ENCODE measurements at regions not wholly inside any gene's neighbourhood (a gene's known extent, or its start where the extent isn't known, plus 50 kb on each side); places are given as distances from the start of the nearest gene placed in this dataset.

DNA sequence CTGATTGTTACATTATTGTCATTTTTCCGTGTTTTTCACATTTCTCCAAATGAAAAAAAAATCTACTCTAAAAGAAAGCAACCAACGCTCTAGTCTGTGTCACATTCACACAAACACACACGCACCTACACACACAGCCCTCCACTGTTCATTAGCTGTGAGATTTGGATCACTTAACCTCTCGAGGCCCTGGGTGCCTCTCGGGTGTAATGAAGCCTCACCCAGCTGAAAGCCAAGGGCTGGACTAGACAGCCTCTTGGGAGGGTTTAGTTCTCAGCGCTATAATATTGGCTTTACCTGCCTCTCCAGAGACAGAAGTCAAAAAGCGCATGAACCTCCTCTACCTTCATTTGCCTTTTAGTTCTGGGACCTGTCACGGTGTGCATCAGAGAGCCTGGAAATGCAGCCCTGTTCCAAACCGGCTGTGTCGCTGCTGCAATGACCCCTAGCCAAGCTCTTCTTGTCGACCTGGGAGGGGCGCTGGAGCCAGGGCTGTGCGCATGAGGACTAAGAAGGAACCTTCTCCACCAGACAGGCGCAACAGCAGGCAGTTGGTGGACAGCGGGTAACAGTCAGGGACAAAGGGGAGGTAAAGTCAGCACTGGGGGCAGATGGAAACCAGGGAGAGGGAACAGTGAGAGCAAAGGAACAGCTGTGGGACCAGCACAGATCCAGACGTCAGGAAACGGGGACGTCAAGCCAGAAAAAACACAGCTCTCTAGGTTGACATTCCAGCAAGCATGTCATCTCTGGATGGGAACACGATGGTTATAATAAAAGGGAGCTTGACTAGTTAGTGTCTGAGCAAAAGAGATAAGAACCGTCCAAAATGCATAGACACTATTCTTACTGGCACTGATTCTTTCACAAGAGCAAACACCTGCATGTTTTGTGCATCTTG, 375.9 kb downstream of the EFNB2 start:
- no peak for ATAC-seq (replicated peaks)
- DNase-seq: no peak
- Mint-ChIP-seq H3K36me3 (no peaks in the 10 kb centered on the region), H3K9me3 (peaks cover 2 to 3% of the 10 kb centered on the region in 2 donors), H3K4me1 (no peaks in the 10 kb centered on the region), H3K27me3 (no peaks in the 10 kb centered on the region), H3K27ac (no peak overlapping the region), H3K4me3 (no peak overlapping the region)

DNA sequence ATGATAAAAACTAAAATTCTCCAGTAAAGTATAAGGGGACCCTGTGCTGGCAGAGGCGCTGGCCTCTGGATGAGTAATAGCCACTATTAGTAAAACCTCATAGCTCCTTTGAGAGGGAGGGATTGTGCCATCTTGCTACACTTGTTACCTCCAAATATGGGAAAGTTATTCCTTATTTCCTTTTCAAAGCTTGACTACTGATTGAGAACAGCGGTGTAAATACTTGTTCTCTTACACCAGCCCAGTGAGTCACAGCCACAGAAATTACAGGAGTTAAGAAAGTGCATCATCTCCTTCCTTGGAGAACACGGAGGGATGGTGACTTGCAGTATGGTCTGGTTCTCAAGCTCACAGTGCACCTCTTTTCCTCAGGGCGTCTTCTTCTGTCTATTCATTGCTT, 379.0 kb downstream of the EFNB2 start:
- Mint-ChIP-seq H3K27me3 (no peaks in the 10 kb centered on the region), H3K36me3 (no peaks in the 10 kb centered on the region)

DNA sequence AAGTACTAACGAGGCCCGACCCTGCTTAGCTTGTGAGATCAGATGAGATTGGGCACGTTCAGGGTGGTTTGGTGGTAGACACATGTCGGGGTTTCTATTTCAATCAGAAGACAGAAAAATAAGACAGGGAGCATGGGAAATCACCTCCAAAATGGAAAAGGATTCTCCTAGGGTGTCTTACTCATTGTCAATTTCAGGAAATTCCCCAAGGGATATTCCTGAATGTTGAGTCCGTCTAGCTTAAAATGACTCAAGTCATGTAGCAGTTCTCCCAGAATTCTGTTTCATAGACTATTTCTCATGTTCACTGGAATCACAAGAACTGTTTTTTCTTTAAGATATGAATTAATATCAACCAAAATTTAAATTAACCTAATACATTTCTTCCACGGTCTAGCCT, 380.1 kb downstream of the EFNB2 start:
- Mint-ChIP-seq H3K36me3 (no peaks in the 10 kb centered on the region), H3K27ac (no peak overlapping the region), H3K4me1 (no peaks in the 10 kb centered on the region), H3K9me3 (peaks cover 0 to 6% of the 10 kb centered on the region in 2 donors), H3K4me3 (no peak overlapping the region), H3K27me3 (no peaks in the 10 kb centered on the region)
- no peak for ATAC-seq (replicated peaks)
- no peak for DNase-seq

More for the DNA sequence above, 379.0 kb downstream of the EFNB2 start:
- Mint-ChIP-seq H3K4me3 (no peak overlapping the region), H3K27ac (no peak overlapping the region), H3K4me1 (no peaks in the 10 kb centered on the region), H3K9me3 (peaks cover 0 to 6% of the 10 kb centered on the region in 2 donors)
- no peak for ATAC-seq (replicated peaks)
- DNase-seq: no peak

DNA sequence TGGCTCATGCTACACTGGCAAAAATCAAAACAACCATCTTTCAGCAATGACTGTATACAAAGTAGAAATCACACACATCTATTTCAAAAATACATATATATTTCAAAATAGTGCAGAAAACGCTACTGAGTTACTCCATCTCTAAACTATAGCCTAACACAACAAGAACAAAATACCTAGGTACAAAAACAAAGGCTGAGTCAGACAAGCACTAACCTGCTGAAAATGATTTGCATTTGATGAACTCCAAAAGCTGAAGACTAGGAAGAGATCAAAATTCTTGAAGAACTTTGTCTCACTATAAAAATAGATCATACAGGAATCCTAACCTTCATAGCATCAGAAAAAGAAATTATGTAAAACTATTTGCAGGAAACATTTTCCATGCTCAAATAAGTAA, 381.6 kb downstream of the EFNB2 start:
- H3K4me1 Mint-ChIP-seq: no peaks in the 10 kb centered on the region
- no peaks in the 10 kb centered on the region for H3K27me3 Mint-ChIP-seq
- DNase-seq (no peak), ATAC-seq (replicated peaks) (no peak)
- H3K4me3 Mint-ChIP-seq: no peak overlapping the region
- no peak overlapping the region for H3K27ac Mint-ChIP-seq
- peaks cover 0 to 6% of the 10 kb centered on the region in 2 donors for H3K9me3 Mint-ChIP-seq
- H3K36me3 Mint-ChIP-seq: no peaks in the 10 kb centered on the region

DNA sequence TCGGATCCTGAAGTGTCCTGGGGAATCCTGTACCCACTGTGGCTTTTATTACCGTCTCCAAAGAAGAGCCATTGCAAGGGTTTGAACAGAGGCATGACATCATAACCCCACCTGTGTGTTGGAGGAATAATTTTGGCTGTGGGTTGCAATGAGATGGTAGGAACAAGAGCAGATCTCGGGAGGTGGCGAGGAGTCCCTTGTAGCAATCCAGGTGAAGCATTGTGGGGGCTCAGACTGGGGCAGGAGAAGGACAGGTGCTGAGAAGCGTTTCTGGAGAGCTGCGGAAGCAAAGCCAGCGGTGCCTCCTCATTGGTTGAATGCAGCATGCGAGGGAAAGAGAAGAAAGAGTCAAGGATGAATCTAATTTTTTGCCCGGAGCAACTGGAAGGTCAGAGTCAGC, 382.4 kb downstream of the EFNB2 start:
- Mint-ChIP-seq H3K27me3 (no peaks in the 10 kb centered on the region), H3K9me3 (peaks cover 0 to 6% of the 10 kb centered on the region in 2 donors), H3K4me3 (no peak overlapping the region), H3K4me1 (no peaks in the 10 kb centered on the region), H3K27ac (no peak overlapping the region), H3K36me3 (no peaks in the 10 kb centered on the region)
- ATAC-seq (replicated peaks): no peak
- no peak for DNase-seq

DNA sequence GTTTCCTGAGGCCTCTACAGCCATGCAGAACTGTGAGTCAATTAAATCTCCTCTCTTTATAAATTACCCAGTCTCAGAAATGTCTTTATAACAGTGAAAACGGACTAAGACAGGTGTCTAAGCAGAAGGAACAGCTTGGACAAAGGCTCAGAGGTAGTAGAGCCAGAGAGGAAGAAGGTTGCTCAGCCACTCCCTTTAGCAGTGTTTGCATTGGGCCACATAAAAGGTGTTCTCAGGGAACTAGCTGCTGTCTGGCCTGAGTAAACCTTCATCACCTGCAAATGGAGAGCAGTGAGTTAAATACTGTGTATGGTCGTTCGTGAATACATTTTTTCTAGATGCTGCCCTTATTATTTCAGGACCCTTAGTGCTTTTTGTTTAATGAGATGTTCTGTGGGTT, 383.4 kb downstream of the EFNB2 start:
- Mint-ChIP-seq H3K27me3 (no peaks in the 10 kb centered on the region), H3K4me3 (no peak overlapping the region), H3K27ac (no peak overlapping the region), H3K9me3 (peaks cover 0 to 6% of the 10 kb centered on the region in 2 donors), H3K4me1 (no peaks in the 10 kb centered on the region), H3K36me3 (no peaks in the 10 kb centered on the region)
- ATAC-seq (replicated peaks) (no peak), DNase-seq (no peak)

DNA sequence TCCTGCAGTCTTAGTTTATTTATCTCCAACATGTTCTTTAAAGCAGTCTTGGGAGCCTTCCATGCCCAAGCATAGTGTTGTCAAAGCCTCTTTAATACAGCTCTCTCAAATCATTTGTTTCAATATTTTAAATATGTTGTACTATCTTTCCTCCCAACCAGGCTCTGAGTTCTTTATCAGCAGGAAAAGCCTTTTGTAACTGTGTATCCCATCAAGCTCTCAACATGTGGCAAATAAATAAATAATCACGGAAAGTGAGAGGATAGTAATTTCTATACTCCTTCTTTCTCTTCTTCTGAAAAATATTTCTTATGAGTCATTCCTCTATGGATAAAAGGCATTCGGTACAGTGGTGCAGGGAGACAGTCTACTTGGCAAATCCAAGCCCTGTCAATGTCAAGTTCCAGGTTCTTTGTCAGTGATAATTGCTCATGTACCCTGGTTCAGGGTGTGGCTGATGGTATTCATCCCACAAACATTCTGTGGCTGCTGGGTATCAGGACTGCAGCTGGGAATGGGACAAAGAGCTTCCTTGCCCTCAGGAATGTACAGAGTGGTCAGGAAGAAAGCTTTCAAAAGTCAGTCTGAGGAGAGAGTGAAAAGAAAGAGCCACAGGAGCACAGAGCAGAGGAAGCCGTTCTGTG, 384.3 kb downstream of the EFNB2 start:
- ATAC-seq (replicated peaks) (no peak), DNase-seq (no peak)
- Mint-ChIP-seq H3K9me3 (peaks cover 0 to 6% of the 10 kb centered on the region in 2 donors), H3K4me1 (no peaks in the 10 kb centered on the region), H3K36me3 (no peaks in the 10 kb centered on the region), H3K27ac (no peak overlapping the region), H3K4me3 (no peak overlapping the region), H3K27me3 (no peaks in the 10 kb centered on the region)

DNA sequence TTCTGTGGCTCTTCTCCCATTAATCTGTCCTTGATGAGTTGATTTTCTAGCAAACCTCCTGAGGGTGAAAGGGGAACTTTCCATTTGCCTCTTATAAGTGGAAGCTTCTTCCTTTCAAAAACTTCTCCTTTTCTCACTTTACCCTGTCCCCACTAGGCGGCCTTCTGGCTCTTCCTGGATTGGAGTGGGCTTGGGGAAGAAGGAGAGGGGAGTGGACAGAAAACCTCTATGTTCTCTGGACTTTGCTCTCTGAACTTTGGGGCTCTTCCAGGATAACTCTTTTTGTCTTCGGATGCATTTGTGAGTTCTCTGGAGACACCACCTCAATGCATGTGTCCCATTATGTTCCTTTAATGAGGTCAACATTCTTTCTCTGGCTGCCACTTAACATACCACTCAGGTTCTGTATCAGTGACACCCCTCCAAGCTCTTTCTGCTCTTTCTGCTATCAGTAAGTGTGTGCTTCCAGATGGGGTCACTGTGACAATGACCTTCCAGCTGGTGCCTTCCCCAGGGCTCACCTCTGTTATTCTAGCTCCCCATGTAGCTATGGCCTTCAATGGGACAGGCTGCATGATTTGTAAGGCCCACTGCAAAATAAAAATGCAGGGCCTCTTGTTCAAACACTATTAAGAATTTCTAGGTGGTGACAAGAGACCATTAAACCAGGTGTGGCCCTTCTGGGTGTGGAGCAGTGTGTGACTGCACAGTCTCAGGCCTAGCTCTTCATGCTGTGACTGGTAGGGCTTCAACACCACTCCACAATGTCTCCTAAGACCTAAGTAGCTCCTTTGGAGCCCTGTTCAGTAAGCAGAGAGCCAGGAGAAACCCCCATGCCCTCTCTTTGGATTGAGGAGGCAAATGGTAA, 389.2 kb downstream of the EFNB2 start:
- Mint-ChIP-seq H3K27me3 (no peaks in the 10 kb centered on the region), H3K9me3 (no peaks in the 10 kb centered on the region), H3K4me3 (no peak overlapping the region), H3K27ac (no peak overlapping the region), H3K4me1 (no peaks in the 10 kb centered on the region), H3K36me3 (no peaks in the 10 kb centered on the region)
- ATAC-seq (replicated peaks) (no peak), DNase-seq (no peak)

DNA sequence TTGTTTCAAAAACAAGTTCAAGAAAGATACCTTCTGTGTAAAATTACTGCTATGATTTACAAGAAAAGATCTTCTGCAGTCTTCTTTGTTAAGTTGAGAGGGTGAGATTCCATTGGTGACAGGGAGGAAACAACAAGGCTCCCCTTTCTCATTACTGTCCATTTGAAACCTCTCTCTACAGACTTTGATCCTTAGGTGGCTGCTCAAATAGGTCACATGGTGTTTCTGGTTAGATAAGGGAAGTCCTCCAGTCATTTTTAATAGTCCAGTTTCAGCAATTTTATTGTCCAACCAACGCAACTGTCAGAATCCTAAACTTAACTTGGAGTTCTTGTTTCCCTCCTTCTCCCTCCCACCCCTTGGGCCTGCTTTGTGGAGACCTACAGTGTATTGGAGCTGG, 390.4 kb downstream of the EFNB2 start:
- Mint-ChIP-seq H3K27me3 (no peaks in the 10 kb centered on the region), H3K4me3 (no peak overlapping the region), H3K27ac (no peak overlapping the region), H3K4me1 (no peaks in the 10 kb centered on the region), H3K36me3 (no peaks in the 10 kb centered on the region), H3K9me3 (no peaks in the 10 kb centered on the region)
- DNase-seq (no peak), ATAC-seq (replicated peaks) (no peak)

DNA sequence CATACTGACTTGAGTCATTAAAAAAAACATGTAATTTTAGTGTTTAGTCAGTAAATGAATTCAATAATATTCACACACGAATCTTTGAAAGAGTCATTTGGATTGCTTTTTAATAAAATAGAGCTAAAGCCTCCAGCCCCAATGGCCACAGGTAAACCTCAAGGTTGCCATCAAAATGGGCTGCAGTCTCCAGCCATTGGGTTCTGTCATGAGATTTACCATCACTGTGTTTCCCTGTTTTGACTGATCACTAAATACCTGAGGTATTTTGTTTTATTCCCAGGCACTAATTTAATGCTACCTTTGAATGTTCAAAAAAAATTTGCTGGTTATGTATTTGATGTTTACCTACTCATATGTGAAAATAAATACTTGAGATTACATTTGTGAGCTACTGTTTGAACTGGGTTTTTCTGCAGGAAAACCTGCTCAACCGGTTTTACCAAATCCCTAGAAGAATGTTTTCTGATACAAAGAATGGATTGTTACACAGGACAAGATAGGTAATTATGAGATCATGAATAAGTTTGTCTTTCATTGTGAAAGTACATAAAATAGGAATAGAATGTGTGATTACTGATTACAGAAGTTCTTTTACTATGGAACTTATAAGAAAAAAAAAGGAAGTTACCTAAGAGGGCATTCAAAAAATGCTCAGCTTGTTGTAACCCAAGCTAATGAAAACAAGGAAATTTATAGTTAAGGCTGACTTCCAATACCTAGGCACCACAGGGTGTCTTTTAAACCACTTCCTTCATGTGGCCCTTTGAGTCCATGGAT, 391.3 kb downstream of the EFNB2 start:
- DNase-seq (no peak), ATAC-seq (replicated peaks) (no peak)
- H3K4me1 Mint-ChIP-seq: no peaks in the 10 kb centered on the region
- H3K36me3 Mint-ChIP-seq: no peaks in the 10 kb centered on the region
- no peak overlapping the region for H3K4me3 Mint-ChIP-seq
- H3K27ac Mint-ChIP-seq: no peak overlapping the region
- H3K9me3 Mint-ChIP-seq: no peaks in the 10 kb centered on the region
- no peaks in the 10 kb centered on the region for H3K27me3 Mint-ChIP-seq

DNA sequence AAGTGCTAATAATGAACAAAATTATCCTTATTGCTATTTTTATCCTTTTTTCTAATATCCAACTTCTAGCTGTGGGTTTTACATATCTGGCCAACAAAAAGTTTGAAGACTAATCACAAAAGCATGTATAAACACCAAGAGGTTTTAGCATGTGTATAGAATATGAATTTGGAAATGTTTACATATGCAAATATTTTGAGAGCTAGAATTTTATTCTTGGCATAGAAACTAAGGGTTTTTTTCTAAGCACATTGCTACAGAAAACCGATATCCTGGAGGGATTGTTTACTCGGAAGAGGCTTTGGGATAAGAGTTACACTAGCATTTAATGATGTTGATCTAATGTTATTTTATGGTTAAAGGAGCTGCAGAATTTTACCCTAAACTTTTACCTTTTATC, 392.1 kb downstream of the EFNB2 start:
- Mint-ChIP-seq H3K9me3 (no peaks in the 10 kb centered on the region), H3K4me3 (no peak overlapping the region), H3K4me1 (no peaks in the 10 kb centered on the region), H3K27ac (no peak overlapping the region), H3K36me3 (no peaks in the 10 kb centered on the region), H3K27me3 (no peaks in the 10 kb centered on the region)
- DNase-seq (no peak), ATAC-seq (replicated peaks) (no peak)

DNA sequence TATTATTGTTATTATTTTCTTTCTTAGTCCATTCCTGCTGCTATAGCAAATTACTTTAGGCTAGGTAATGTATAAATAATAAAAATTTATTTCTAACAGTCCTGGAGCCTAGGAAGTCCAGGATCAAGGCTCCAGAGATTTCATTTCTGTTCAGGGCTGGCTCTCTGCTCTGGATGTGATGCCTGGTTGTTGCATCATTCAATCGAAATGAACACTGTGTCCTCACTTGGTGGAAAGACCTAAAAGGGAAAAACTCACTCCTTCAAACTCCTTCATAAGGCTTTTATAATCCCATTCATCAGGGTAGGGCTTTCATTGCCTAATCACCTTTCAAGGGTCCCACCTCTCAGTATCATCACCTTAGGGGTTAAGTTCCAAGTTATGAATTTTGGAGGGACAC, 395.0 kb downstream of the EFNB2 start:
- DNase-seq: no peak
- Mint-ChIP-seq H3K4me3 (no peak overlapping the region), H3K27ac (no peak overlapping the region), H3K36me3 (no peaks in the 10 kb centered on the region), H3K4me1 (no peaks in the 10 kb centered on the region), H3K27me3 (no peaks in the 10 kb centered on the region), H3K9me3 (no peaks in the 10 kb centered on the region)
- no peak for ATAC-seq (replicated peaks)

DNA sequence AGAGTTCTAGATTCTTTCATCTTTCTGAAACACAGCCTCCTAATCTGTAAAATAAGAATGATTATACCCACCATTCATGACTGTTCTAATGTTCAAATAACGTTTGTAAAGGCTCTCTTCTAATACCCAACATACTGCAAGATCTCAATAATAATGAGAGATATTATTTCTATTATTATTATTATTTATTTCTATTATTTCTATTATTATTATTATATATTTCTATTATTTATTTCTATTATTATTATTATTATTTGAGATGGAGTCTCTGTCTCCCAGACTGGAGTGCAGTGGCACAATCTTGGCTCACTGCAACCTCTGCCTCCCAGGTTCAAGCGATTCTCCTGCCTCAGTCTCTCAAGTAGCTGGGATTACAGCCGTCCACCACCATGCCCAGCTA, 395.5 kb downstream of the EFNB2 start:
- Mint-ChIP-seq H3K27me3 (no peaks in the 10 kb centered on the region), H3K36me3 (no peaks in the 10 kb centered on the region), H3K27ac (no peak overlapping the region), H3K4me1 (no peaks in the 10 kb centered on the region), H3K9me3 (peaks cover 0 to 2% of the 10 kb centered on the region in 2 donors), H3K4me3 (no peak overlapping the region)
- DNase-seq (no peak), ATAC-seq (replicated peaks) (no peak)

DNA sequence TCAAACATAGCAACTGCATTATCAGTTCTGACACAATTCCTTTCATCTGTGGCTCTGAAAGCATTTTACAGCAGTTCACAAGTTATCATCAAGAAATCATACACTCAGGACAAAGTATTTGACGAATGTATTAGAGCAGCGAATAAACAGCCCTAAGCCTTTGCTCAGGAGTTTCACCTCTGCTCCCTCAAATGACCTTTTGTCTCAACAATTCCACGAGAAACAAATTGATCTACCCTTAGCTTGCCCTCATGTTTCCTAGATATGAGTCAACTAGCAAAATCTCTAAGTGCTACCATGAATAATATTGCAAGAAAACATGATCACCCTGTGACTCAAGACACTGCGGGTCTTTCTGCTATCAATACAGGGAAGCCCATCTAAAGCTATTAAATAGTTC, 396.1 kb downstream of the EFNB2 start:
- no peaks in the 10 kb centered on the region for H3K27me3 Mint-ChIP-seq
- ATAC-seq (replicated peaks) (no peak), DNase-seq (no peak)
- H3K4me3 Mint-ChIP-seq: no peak overlapping the region
- H3K9me3 Mint-ChIP-seq: peaks cover 0 to 3% of the 10 kb centered on the region in 2 donors
- H3K36me3 Mint-ChIP-seq: no peaks in the 10 kb centered on the region
- no peak overlapping the region for H3K27ac Mint-ChIP-seq
- no peaks in the 10 kb centered on the region for H3K4me1 Mint-ChIP-seq
